OCI-LY7 (cell line): ENCODE measurements at regions not wholly inside any gene's neighbourhood (a gene's known extent, or its start where the extent isn't known, plus 50 kb on each side); places are given as distances from the start of the nearest gene placed in this dataset.
"Not testable (repeated sequence)": the region's sequence is repeated elsewhere in the genome, so short reads cannot be mapped to it uniquely, and the experiment has no call there.

Source experiments
- BruUV-seq: library from RNA; stranded (reverse); fragments of 400-500 nt; replicated peaks from 2 replicates; lab custom pipeline; 2021; lab: Mats Ljungman, UMichigan
- CTCF ChIA-PET: fragments of 300-600 bp; sonication (Branson Sonifier 250); formaldehyde crosslinking; loops from one replicate; lab custom pipeline; 2022; ENCODE audit warnings: antibody characterized with exemption; ENCODE audit not compliant: unreplicated experiment; lab: Charles Lee
- POLR2A ChIA-PET: fragments of 300-600 bp; sonication (Branson Sonifier 250); formaldehyde crosslinking; loops from one replicate; lab custom pipeline; 2022; ENCODE audit warnings: antibody characterized with exemption; lab: Charles Lee
- DNase-seq: peaks from one replicate; pipeline ENCODE4 v3.0.0-alpha.2; 2015; ENCODE audit warnings: low spot score
- H2AFZ ChIP-seq: fragments of 200-600 bp; sonication (generic), shearing (Covaris generic); 2 replicates; pipeline ENCODE4 v1.6.1; 2014; ENCODE audit warnings: mild to moderate bottlenecking, antibody characterized with exemption, low read length, moderate library complexity
- H3K27ac ChIP-seq: fragments of 200-600 bp; sonication (generic); 2 replicates; pipeline ENCODE4 v1.5.1; 2014; ENCODE audit warnings: mixed run types, low read depth, mild to moderate bottlenecking, moderate library complexity, low read length, inconsistent platforms; ENCODE audit not compliant: poor library complexity, severe bottlenecking
- H3K36me3 ChIP-seq: fragments of 200-600 bp; sonication (generic); 2 replicates; pipeline ENCODE4 v1.6.1; 2014; ENCODE audit warnings: mild to moderate bottlenecking, antibody characterized with exemption, low read length, moderate library complexity, mixed read lengths; ENCODE audit not compliant: insufficient read depth
- H3K4me1 ChIP-seq: fragments of 200-600 bp; sonication (generic); 2 replicates; pipeline ENCODE4 v1.5.1; 2014; ENCODE audit warnings: mild to moderate bottlenecking, low read length; ENCODE audit not compliant: insufficient read depth, poor library complexity, severe bottlenecking
- H3K4me2 ChIP-seq: fragments of 200-600 bp; sonication (generic); 2 replicates; pipeline ENCODE4 v1.6.1; 2014; ENCODE audit warnings: mild to moderate bottlenecking, low read length
- H3K4me3 ChIP-seq: fragments of 200-600 bp; sonication (generic); 2 replicates; pipeline ENCODE4 v1.5.1; 2014; ENCODE audit warnings: mild to moderate bottlenecking, low read depth, low read length; ENCODE audit not compliant: poor library complexity, severe bottlenecking
- H3K79me2 ChIP-seq: fragments of 200-600 bp; sonication (generic); 2 replicates; pipeline ENCODE4 v1.6.1; 2016; ENCODE audit warnings: low read depth, mild to moderate bottlenecking, low read length, moderate library complexity, mixed read lengths; ENCODE audit not compliant: insufficient read depth
- H3K9me2 ChIP-seq: fragments of 200-600 bp; sonication (generic); 2 replicates; pipeline ENCODE4 v1.6.1; 2016; ENCODE audit warnings: mild to moderate bottlenecking, low read length, mixed read lengths; ENCODE audit not compliant: insufficient read depth
- H3K9me3 ChIP-seq: fragments of 200-600 bp; sonication (generic); 2 replicates; pipeline ENCODE4 v1.6.1; 2014; ENCODE audit warnings: mild to moderate bottlenecking, mixed run types, low read length, mixed read lengths
- H4K20me1 ChIP-seq: fragments of 200-600 bp; sonication (generic); 2 replicates; pipeline ENCODE4 v1.6.1; 2014; ENCODE audit warnings: mild to moderate bottlenecking, antibody characterized with exemption, low read length, moderate library complexity, mixed read lengths; ENCODE audit not compliant: insufficient read depth
- EZH2phosphoT487 ChIP-seq: fragments of 200-600 bp; sonication (generic); IDR thresholded peaks from 2 replicates; pipeline ENCODE4 v1.6.1; 2018; ENCODE audit warnings: low read depth, borderline replicate concordance, mild to moderate bottlenecking, mixed run types, antibody characterized with exemption, low read length, moderate library complexity, mixed read lengths
- intact Hi-C: fragments of 100-400 bp; cut with micrococcal nuclease; formaldehyde crosslinking; loops from one replicate; pipeline ENCODE4 v1.10.0; 2022; ENCODE audit not compliant: unreplicated experiment
- TF ChIP-seq, protein P1 (sequence below): fragments of 200-600 bp; sonication (generic); conservative IDR thresholded peaks from 2 replicates; pipeline ENCODE4 v1.5.1; 2014; ENCODE audit warnings: mild to moderate bottlenecking, antibody characterized with exemption, low read length, moderate library complexity, mixed read lengths

DNA sequence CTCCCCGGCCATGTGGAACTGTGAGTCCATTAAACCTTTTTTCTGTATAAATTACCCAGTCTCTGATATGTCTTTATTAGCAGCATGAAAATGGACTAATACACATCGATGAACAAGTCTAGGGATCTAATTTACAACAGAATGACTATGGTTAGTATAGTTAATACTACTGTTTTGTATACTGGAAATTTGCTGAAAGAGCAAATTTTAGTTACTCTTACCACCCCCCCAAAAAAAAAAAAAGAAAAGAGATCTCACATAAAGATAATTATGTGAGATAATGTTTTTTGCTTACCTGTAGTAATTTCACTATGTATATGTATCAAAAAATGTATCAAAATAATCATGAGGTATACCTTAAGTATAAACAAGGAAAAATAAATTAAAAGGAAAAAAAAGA lies 199.5 kb upstream of the GRM3 start:
- DNase-seq = no peak
- H3K4me3 ChIP-seq = no peak overlapping the region
- no peaks in the 10 kb centered on the region for H3K9me2 ChIP-seq
- peaks cover 14% of the 10 kb centered on the region; the same call in 1 of the 2 replicates for H3K9me3 ChIP-seq
- H3K27ac ChIP-seq = no peak overlapping the region
- no peaks in the 10 kb centered on the region for H3K36me3 ChIP-seq
- intact Hi-C loops = no loop called here
- TF ChIP-seq EZH2phosphoT487 = no peak
- TF ChIP-seq, protein P1, sequence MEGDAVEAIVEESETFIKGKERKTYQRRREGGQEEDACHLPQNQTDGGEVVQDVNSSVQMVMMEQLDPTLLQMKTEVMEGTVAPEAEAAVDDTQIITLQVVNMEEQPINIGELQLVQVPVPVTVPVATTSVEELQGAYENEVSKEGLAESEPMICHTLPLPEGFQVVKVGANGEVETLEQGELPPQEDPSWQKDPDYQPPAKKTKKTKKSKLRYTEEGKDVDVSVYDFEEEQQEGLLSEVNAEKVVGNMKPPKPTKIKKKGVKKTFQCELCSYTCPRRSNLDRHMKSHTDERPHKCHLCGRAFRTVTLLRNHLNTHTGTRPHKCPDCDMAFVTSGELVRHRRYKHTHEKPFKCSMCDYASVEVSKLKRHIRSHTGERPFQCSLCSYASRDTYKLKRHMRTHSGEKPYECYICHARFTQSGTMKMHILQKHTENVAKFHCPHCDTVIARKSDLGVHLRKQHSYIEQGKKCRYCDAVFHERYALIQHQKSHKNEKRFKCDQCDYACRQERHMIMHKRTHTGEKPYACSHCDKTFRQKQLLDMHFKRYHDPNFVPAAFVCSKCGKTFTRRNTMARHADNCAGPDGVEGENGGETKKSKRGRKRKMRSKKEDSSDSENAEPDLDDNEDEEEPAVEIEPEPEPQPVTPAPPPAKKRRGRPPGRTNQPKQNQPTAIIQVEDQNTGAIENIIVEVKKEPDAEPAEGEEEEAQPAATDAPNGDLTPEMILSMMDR = no peak
- H3K79me2 ChIP-seq = no peaks in the 10 kb centered on the region
- no peak overlapping the region for H3K4me2 ChIP-seq
- CTCF ChIA-PET = no interaction called here
- H3K4me1 ChIP-seq = no peaks in the 10 kb centered on the region
- no peaks in the 10 kb centered on the region for H4K20me1 ChIP-seq
- BruUV-seq = no TSS peak
- POLR2A ChIA-PET = interaction anchor here (0.5 kb wide), 1 partner anchor 274 kb away, joined by 3 read pairs; no protein-coding TSS in a partner anchor
- H2AFZ ChIP-seq = no peak overlapping the region

DNA sequence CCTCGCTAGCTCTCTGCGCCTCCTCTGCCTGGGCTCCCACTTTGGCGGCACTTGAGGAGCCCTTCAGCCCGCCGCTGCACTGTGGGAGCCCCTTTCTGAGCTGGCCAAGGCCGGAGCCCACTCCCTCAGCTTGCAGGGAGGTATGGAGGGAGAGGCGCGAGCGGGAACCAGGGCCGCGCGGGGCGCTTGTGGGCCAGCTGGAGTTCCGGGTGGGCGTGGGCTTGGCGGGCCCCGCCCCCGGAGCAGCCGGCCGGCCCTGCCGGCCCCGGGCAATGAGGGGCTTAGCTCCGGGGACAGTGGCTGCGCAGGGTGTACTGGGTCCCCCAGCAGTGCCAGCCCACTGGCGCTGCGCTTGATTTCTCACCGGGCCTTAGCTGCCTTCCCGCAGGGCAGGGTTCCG lies 203.3 kb upstream of the GRM3 start:
- intact Hi-C loops, BruUV-seq, H3K79me2 ChIP-seq, H3K36me3 ChIP-seq, H2AFZ ChIP-seq, DNase-seq, H3K4me1 ChIP-seq, H3K27ac ChIP-seq, H4K20me1 ChIP-seq, H3K9me2 ChIP-seq, H3K4me3 ChIP-seq, H3K4me2 ChIP-seq, CTCF ChIA-PET: not testable (repeated sequence)
- peaks cover 14% of the 10 kb centered on the region; the same call in 1 of the 2 replicates for H3K9me3 ChIP-seq
- POLR2A ChIA-PET = interaction anchor here (0.6 kb wide), 1 partner anchor 15 kb away, joined by 3 read pairs; no protein-coding TSS in a partner anchor

DNA sequence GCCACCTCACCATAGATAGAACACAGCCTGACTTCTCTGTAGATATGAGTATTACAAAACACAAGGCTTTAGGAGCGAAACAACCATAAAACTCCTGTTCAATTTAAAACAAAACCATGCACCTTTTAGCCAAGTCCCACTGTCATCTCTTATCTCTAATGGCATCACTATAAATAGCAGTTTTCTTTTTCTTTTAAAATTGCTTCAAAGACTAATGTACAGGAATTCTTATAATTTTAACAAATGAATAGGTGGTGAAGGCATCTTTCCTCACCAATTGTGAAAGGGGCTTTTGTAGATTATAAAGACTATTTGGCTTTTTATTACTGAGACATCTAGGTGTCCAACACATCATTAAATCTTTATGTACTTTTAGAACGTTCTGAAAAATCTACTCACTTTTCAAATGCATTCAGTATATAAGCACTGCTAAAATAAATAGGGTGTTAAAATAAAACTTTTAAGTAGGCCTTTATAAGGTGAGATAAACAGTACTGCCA lies 205.7 kb upstream of the GRM3 start:
- no peak overlapping the region for H3K4me2 ChIP-seq
- intact Hi-C loops = no loop called here
- TF ChIP-seq, protein P1 = no peak
- TF ChIP-seq EZH2phosphoT487 = no peak
- no peaks in the 10 kb centered on the region for H3K36me3 ChIP-seq
- no peak overlapping the region for H3K4me3 ChIP-seq
- no peaks in the 10 kb centered on the region for H3K79me2 ChIP-seq
- no peaks in the 10 kb centered on the region for H3K9me2 ChIP-seq
- DNase-seq = no peak
- POLR2A ChIA-PET = interaction anchor here (1.5 to 2.0 kb wide), 2 partner anchors 12 to 22 kb away, joined by 4 to 6 read pairs; no protein-coding TSS in a partner anchor
- CTCF ChIA-PET = no interaction called here
- 0 out of 2 replicates have a peak overlapping the region, but pooled peaks have one; percentile 21 for H2AFZ ChIP-seq
- H3K27ac ChIP-seq = no peak overlapping the region
- H4K20me1 ChIP-seq = no peaks in the 10 kb centered on the region
- H3K9me3 ChIP-seq = no peaks in the 10 kb centered on the region
- H3K4me1 ChIP-seq = no peaks in the 10 kb centered on the region
- BruUV-seq = no TSS peak
